Stimulated activated CD4-positive, alpha-beta T cell treated with anti-CD3 and anti-CD28 coated beads, Interleukin-15, amount 100 ng/mL, for 1 hour (primary cell): ENCODE measurements at regions not wholly inside any gene's neighbourhood (a gene's known extent, or its start where the extent isn't known, plus 50 kb on each side); places are given as distances from the start of the nearest gene placed in this dataset.

Experiments used
- DNase-seq, 2 donors: peaks; one replicate each; pipeline ENCODE4 v3.0.0-alpha.2; 2020; ENCODE audit warnings: low read depth in 1 of 2, low spot score in 1 of 2

GRCh38 chr19:29467824-29468401, 57.9 kb upstream of the VSTM2B start:
- DNase-seq, result no peak

DNA sequence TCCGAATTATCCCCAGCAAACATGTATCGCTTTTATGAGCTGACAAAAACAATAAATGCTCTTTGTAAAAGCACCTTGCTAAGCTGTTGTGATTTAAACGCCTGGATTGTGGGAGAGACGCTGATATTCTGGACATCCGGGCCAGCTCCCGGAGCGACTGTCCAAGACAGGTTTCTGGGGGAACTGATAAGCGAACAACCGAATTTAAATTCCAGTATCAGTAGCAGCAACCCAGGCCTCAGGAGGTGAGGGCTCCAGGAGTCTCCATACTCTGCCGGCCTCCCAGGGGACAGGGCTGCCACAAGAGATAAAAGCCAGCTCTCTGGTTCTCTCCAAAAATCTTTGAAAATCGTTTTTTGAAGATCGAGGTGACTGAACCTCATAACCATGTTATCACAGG, 50.3 kb upstream of the VSTM2B start:
- DNase-seq, result no peak
